Limb (tissue), 2 donors: ENCODE measurements at regions not wholly inside any gene's neighbourhood (a gene's known extent, or its start where the extent isn't known, plus 50 kb on each side); places are given as distances from the start of the nearest gene placed in this dataset.
A peak's percentile ranks its signal among the peaks of the same experiment; 100 is the strongest.
"Not testable (repeated sequence)": the region's sequence is repeated elsewhere in the genome, so short reads cannot be mapped to it uniquely, and the experiment has no call there.

ENCODE experiments used
- DNase-seq, 2 donors: peaks; one replicate each; pipeline ENCODE4 v3.0.0-alpha.2; 2016; ENCODE audit errors: extremely low spot score in 2 of 2

DNA sequence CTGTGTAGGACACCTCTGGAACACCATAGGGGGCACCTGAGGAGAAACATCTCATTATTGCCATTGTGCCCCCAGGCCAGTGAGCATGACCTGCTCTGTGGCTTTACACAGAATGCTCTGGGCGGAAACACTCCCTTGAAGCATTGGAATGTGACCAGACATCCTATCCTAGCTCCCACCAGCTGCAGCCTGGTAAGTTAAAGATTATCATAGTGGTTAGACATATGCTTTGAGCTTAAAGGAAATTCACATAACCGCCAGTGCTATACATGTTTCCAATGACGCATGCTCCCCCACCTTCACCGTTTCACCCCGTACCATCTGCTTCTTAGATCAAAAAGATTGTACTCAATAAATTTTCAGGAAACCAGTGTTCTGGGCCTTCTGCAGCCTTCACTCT, 217.7 kb upstream of the CENPE start:
- peak in 1 of 2 donors; percentile 32 for DNase-seq

DNA sequence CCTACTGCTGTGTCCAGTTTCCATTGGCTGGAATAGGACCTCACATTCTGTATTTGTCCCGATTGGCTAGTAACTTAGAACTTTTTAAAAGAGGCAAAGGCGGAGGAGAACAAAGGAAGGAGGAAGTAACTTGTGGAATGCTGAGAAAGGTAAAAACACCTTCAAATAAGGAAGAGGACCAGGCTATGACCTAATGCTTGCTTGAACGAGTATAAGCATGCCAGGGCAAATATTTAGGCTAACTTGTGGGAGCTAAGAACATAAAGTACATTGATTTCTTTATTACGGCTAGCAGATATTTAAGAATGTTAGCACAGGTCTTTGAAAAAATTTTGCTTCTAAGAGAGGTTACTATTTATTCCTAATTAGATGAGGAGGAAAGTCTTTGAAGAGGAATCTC, 214.5 kb upstream of the CENPE start:
- not testable (repeated sequence) for DNase-seq

DNA sequence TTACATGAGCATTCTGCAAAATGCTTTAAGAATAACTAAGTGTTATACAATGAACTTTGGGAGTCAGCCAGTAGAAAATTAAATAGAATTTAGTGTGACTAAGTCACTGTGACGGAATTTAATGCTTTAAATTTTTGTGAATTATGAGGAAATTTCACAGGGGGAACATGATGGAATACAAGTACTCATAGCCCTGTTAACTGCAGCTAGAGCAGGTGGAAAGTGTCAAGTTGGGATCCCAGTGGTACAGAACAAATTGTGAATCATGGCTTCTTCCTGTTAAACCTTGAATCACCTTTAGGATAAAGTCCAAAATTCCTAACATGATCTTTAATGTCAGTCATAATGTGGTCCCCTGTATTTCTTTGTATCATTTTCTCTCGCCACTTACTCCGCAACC, 212.2 kb upstream of the CENPE start:
- peak in 1 of 2 donors; percentile 30 for DNase-seq

DNA sequence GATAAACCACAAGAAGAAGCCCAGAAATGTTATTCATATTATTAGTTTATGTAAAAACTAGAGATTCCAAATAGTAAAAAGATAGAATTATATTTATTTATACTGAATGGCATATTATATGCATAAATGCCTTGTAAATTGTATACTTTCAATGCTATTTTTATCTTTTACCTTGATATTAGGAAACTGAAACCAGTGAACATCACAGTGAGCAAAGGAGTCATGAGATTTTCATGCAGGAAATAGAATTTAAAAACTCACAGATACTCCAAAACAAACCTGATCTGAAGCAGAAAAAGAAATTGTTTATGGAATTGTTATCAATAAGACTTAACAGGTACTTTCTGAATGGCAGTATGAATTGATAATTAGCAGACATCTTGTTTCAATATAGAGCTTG, 207.3 kb upstream of the CENPE start:
- DNase-seq, result no peak

DNA sequence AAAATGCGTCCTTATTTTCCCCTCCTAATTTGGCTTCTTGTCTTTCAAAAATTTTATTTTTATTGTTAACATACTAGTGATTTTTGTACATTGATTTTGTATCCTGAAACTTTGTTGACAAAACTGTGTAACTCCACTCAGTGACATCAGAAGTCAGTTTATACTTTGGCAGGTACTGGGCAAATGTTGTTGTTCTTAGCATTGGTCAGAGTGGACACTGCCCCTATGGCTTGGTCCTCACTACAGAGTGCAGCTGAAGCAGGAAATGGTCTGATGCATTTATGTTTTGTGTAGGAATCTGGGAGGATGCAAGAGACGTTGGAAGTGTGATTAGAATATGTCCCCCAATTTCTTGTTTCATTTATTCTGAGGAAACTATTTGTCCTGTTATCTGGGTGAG, 205.5 kb upstream of the CENPE start:
- no peak for DNase-seq

DNA sequence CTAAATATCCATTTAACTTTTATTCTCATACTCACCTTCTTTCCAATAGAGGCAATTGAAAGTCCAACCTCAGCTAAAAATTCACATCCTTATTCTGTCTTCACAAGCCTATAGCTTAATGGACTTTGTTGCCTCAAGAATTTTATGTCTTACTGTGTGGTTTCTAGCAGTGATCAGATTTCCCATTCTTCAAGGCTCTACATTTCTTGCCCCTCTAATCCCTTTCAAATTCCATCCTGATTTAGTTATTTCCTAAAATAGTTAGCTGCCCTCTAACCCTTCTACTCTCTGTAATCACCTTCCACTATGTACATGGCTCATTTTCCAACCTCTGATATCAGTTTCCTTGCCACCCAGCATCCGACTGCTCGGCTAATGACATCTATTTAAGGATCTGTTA, 204.1 kb upstream of the CENPE start:
- no peak for DNase-seq

DNA sequence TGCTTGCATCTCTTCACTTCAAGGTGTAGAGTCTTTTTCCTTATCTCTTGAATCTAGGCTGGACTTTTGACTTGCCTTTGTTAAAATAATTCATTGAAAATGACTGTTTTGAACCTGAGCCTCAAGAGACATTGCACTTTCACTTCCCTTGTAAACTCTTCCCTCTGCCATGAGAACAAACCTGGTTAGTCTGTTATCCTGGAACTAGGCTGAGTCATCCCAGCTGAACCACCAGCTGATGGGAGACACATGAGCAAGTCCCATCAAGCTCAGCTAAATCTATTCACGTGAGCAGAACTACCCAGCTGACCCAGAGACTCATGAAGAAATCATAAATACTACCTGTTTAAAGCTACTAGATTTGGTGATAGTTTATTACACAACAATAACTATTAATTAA, 202.3 kb upstream of the CENPE start:
- no peak for DNase-seq

DNA sequence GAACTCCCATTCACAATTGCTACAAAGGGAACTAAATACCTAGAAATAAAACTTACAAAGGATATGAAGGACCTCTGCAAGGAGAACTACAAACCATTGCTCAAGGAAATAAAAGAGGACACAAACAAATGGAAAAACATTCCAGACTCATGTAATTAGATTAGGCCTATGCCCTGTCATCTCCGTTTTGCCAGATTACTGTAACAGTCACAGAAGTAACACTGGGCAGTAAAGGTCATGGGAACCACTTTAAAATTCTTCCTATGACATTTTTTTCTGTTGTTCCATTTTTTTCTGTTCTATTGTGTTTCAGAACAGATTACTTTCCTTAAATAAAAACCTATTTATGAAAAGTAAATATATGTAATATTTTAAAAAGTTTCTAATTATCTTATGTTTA, 199.4 kb upstream of the CENPE start:
- no peak for DNase-seq

DNA sequence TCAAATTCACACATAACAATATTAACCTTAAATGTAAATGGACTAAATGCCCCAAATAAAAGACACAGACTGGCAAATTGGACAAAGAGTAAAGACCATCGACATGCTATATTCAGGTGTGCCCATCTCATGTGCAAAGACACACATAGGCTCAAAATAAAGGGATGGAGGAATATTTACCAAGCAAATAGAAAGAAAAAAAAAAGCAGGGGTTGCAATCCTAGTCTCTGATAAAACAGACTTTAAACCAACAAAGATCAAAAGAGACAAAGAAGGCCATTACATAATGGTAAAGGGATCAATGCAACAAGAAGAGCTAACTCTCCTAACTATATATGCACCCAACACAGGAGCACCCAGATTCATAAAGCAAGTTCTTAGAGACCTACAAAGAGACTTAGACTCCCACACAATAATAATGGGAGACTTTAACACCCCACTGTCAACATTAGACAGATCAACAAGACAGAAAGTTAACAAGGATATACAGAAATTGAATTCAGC, 189.4 kb upstream of the CENPE start:
- not testable (repeated sequence) for DNase-seq

DNA sequence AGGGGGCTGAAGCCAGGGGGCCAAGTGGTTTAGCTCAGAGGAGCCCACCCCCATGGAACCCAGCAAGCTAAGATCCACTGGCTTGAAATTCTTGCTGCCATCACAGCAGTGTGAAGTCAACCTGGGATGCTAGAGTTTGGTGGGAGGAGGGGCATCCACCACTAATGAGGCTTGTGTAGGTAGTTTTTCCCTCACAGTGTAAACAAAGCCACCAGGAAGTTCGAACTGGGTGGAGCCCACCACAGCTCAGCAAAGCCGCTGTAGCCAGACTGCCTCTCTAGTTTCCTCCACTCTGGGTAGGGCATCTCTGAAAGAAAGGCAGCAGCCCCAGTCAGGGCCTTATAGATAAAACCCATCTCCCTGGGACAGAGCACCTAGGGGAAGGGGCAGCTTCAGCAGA, 187.4 kb upstream of the CENPE start:
- not testable (repeated sequence) for DNase-seq

DNA sequence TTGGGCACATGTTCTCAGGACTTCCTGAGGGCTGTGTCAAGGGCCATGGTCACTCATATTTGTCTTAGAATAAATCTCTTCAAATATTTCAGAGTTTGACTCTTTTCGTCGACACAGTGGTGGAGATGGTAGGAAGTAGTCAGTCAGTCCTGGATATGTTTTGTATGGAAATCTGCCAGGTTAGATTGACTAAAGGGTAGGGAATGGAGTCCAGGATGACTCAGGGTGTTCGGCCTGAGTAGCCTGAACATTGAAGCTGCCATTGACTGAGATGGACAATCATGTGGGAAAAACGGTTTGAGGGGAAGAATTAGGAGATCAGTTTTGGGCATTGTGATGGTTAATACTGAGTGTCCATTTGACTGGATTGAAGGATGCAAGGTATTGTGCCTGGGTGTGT, 177.1 kb upstream of the CENPE start:
- no peak for DNase-seq

DNA sequence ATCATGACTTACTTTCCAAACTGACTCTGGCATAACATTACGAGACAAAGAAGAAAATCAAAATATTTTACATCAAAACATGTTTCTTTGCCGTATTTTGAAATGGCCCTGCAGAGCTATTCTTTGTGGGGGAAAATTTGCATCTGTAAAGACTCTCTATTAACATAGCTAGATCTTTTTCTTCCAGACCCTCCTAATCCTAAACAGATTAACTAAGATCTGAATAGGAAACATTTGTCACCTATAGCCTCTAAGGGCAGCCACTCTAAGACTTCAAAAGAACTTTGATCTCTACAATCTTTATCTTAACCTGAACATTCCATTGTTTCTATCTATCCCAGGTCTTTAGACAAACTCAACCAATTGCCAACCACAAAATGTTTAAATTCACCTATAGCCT, 176.6 kb upstream of the CENPE start:
- no peak for DNase-seq

DNA sequence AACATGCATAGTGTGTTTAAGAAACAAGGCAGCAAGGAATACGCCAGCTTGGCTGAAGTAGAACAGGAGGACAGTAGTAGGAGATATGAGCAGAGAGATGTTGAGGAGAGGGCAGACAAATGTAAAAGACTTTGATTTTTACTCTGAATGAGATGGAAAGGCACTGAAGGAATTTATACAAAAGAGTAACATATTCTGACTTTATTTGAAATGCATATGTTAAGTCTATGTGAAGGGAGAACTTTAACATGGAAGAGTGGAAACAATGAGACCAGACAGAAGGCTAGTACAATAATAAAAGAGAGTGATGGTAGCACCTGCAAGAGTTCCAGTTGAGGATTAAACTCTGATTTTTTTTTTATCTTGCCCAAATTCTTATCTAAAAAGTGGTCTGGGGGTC, 176.2 kb upstream of the CENPE start:
- DNase-seq, result no peak

DNA sequence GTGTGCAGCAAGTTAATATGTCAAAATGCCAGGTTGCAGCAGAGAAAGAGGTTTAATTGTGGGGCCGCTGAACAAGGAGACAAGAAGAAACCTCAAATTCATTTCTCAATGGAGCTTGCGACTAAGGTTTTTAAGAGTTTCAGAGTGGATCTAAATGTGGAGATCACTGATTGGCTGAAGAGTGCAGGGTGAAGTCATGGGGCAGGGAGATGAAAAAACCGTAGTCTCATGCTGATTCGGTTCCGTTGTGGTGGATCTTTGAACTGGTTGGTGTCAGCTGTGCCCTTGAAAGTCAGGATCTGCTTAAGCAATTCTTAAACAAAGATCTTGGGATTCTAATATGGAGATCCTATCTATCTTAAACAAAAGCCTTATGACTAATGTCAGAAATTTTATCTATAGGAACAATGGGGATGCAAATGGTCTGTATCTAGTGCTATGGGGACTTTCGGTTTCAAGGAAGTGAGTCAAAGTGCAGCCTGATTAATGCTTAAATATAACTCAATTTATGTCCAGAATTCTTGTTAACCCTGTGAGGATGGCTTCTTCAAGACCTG, 173.9 kb upstream of the CENPE start:
- DNase-seq, result no peak

DNA sequence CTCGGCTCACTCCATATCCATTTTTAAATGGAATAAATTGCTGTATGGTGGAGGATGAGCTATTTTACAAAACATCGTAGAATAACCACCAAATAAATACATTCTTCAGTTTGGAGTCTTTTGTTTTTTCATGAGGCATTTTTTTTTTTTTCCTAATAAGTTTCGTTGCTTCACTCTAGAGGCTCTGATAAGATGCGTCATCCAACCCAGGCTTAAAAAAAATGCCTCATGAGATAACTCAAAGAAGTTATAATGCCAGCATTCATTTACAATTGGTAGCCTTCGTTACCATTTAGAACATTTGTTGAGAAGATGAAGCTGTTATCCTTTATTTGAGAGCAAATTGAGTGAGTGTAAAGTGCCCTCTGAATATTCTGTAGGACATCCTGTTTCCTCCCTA, 172.2 kb upstream of the CENPE start:
- DNase-seq, result no peak

DNA sequence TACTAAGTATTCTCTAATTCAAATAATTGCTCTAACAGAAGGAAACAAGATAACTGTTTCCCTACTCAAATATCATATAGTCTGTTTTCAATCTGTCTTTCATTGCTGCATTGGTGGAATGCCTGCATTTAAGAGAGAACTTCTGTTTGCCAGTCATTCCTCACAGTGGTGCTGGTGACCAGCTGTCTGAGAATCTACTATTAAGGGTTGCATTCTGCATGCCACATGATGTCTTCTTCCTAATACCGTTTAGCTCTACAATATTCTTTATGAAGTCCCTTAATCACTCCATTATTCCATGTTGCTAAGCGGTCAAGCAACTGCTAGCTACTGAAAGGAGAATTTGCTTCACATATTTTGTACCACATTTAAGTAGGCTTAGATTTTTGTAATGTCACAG, 167.1 kb upstream of the CENPE start:
- peak in 1 of 2 donors; percentile 21 for DNase-seq

DNA sequence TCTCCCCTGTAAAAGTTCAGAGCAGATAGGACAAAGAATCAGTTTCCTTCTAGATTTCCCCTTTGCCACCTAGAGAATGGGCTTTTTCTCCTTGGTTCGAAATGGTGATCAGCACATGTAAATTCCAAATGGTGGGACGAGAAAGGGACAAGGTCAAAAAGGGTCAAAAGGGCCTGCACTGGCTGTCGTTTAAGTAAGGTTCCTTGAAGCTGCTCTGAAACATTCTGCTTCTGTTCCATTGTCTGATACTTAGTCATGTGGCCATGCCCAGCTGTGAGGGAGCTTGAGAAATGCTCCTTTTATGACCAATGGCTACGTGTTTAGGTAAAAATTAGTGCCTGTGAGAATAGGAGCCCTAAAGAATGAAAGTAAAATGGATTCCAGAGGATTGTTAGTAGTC, 165.9 kb upstream of the CENPE start:
- DNase-seq, result no peak

DNA sequence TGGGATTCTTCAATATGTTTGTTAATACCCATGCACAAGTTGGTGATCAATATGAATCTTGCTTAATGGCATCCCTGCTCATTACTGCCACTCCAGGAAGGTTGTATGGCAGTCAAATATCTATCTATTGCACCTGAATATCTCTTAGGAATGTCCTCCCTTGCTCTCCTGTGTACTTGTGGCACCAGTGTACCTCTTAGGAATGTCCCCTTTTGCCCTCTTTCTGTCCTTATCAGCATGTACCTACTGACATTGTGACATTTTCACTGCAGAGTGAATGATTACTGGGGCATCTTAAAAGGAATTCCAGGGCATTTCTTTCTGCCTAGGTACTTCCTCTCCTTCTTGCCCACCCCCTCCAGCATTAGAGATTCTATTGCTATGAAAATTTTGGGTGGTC, 163.8 kb upstream of the CENPE start:
- DNase-seq, result no peak

DNA sequence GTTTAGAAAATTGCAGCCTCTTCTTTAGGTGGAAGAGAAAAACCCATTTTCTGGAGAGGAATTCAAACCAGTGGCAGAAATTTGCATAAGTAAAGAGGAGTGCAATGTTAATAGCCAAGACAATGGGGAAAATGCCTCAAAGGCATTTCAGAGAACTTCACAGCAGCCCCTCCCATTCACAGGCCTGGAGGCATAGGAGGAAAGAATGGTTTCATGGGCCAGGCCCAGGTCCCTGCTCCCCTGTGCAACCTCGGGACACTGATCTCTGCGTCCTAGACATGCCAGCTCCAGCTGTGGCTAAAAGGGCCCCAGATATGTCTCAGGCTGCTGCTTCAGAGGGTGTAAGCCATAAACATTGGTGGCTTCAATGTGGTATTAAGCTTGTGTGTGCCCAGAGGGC, 161.8 kb upstream of the CENPE start:
- DNase-seq, result no peak

DNA sequence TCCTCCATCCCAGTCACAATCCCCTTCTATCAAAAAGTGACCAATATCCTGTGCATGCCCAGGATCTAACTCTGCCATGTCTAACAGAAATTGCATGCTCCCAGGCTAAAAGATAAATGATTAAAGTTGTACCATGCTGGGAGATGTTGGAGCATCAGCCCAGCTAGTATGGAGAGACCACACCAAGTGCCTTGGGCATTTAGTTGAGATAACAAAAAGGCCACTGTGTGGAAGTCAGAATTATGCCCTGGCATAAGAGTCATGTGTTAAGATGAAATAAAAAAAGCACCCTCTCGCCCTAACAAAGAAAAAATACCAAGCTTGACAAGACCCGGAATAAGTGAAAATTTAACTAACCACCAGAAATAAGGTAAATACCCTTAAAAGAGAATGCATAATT, 155.9 kb upstream of the CENPE start:
- no peak for DNase-seq

DNA sequence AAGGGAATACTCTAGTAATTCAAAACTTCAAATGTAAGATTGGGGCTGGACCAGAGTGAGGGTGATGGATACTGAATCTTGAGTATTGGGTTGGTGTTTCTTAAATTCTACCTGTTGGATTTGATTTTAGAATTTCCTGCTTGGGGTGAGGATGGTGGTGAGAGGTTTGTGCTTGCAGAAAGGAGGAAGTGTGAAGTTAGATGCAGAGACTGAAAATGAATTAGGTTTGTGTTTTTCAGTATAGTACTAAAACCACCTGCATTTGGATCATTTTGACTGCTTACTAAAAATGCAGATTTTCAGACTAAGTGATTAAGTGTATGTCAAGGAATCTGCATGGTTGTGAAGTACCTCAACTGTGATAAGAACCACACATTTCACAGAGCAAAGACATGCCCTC, 131.5 kb upstream of the CENPE start:
- DNase-seq, result no peak

DNA sequence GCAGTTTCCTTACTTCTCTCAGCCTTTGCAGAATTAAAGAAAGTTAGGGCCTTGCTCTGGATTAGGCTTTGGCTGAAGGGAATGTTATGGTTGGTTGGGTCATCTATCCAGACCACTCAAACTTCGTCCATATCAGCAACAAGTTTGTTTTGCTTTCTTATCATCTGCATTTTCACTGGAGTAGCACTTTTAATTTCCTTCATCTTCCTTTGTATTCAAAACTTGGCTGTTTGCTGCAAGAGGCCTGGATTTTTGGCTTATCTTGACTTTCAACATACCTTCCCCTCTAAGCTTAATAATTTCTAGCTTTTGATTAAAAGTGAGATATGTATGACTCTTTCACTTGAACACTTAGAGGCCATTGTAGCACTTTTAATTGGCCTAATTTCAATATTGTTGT, 126.7 kb upstream of the CENPE start:
- no peak for DNase-seq

DNA sequence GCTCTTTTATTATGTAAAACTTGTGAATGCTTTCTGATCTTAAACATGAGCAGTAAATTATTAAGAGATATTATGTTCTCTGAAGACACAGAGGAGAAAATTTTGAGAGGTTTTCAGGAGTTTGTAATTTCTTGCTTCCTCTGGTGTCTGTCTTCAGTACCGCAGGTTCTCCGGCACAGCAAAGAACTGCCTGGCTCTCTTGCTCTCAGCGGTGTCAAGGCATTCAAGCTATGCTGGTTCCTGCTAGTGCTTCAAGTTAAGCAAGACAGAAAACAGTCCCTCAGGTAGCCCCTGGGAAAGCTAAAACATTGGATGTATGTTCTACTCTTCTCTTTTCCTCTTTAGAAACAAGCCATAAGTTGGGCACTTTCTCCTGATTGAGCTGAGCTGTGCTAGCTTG, 120.2 kb upstream of the CENPE start:
- no peak for DNase-seq

DNA sequence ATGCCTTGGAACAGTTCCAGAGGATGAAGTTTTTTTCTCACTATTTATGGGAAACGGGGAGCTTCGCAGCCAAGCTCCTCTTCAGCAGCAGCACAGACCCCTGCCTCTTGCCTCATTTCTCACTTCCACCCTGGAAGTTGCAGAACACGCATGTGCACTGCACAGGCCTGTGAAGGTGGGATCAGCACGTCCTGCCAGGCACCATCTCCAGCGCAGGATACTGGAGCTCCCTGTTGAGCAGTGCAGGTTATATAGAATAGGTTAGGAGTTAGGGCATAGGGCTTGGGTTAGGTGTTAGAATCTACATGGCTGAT, 110.1 kb upstream of the CENPE start:
- no peak for DNase-seq
